ENCODE measurements at regions not wholly inside any gene's neighbourhood (a gene's known extent, or its start where the extent isn't known, plus 50 kb on each side); places are given as distances from the start of the nearest gene placed in this dataset.

- DNase-seq (ENCODE audit: low spot score): no peak
These were observed 209.5 kb upstream of the POU3F1 start for GRCh38 chr1:38256072-38256471.

- no peak for DNase-seq (ENCODE audit: low spot score)
These were observed 206.7 kb upstream of the POU3F1 start for GRCh38 chr1:38253314-38253713.

- DNase-seq (ENCODE audit: low spot score): no peak
These were observed 203.8 kb upstream of the POU3F1 start for GRCh38 chr1:38250356-38250755.

- DNase-seq (ENCODE audit: low spot score): no peak
These were observed 202.4 kb upstream of the POU3F1 start for GRCh38 chr1:38249001-38249400.

- DNase-seq (ENCODE audit: low spot score): peak; percentile 48
These were observed 200.7 kb upstream of the POU3F1 start for GRCh38 chr1:38246955-38247952.

- no peak for DNase-seq (ENCODE audit: low spot score)
These were observed 197.7 kb upstream of the POU3F1 start for GRCh38 chr1:38244218-38244845.

- peak; percentile 44 for DNase-seq (ENCODE audit: low spot score)
These were observed 196.5 kb upstream of the POU3F1 start for GRCh38 chr1:38243106-38243505.

GRCh38 chr1:38242506-38242905 lies 195.9 kb upstream of the POU3F1 start:
- DNase-seq (ENCODE audit: low spot score): no peak

- no peak for DNase-seq (ENCODE audit: low spot score)
These were observed 195.2 kb upstream of the POU3F1 start for GRCh38 chr1:38241594-38242334.

- no peak for DNase-seq (ENCODE audit: low spot score)
These were observed 194.0 kb upstream of the POU3F1 start for GRCh38 chr1:38240618-38241017.

- no peak for DNase-seq (ENCODE audit: low spot score)
These were observed 192.8 kb upstream of the POU3F1 start for GRCh38 chr1:38239258-38239835.

- DNase-seq (ENCODE audit: low spot score): no peak
These were observed 191.7 kb upstream of the POU3F1 start for GRCh38 chr1:38238294-38238693.

- DNase-seq (ENCODE audit: low spot score): peak; percentile 78
These were observed 189.1 kb upstream of the POU3F1 start for GRCh38 chr1:38235705-38236104.

- no peak for DNase-seq (ENCODE audit: low spot score)
These were observed 185.3 kb upstream of the POU3F1 start for GRCh38 chr1:38231941-38232340.

GRCh38 chr1:38228718-38229117 lies 182.1 kb upstream of the POU3F1 start:
- no peak for DNase-seq (ENCODE audit: low spot score)

GRCh38 chr1:38225745-38226144 lies 179.2 kb upstream of the POU3F1 start:
- no peak for DNase-seq (ENCODE audit: low spot score)

GRCh38 chr1:38223391-38223790 lies 176.8 kb upstream of the POU3F1 start:
- DNase-seq (ENCODE audit: low spot score): no peak

GRCh38 chr1:38222891-38223290 lies 176.3 kb upstream of the POU3F1 start:
- no peak for DNase-seq (ENCODE audit: low spot score)

GRCh38 chr1:38221006-38221649 lies 174.5 kb upstream of the POU3F1 start:
- DNase-seq (ENCODE audit: low spot score): peak; percentile 75

- DNase-seq (ENCODE audit: low spot score): no peak
These were observed 170.7 kb upstream of the POU3F1 start for GRCh38 chr1:38217316-38217715.

GRCh38 chr1:38213646-38214434 lies 167.2 kb upstream of the POU3F1 start:
- DNase-seq (ENCODE audit: low spot score): no peak

All from SW480 (cell line).